Uterus (tissue), 3 donors: ENCODE measurements at regions not wholly inside any gene's neighbourhood (a gene's known extent, or its start where the extent isn't known, plus 50 kb on each side); places are given as distances from the start of the nearest gene placed in this dataset.

Experiments
- DNase-seq, 2 donors: peaks; one replicate each; pipeline ENCODE4 v3.0.0-alpha.2; 2019 to 2020
- H3K27ac ChIP-seq, 2 donors: fragments of 200-600 bp; sonication (generic); 1 replicate in 1 of 2; 2 replicates in 1 of 2; pipeline ENCODE4 v1.5.1; 2016 to 2018
- H3K27me3 ChIP-seq, 2 donors: fragments of 200-600 bp; sonication (generic); one replicate each; pipeline ENCODE4 v1.5.1; 2018 to 2019; ENCODE audit warnings: control low read depth in 1 of 2
- H3K36me3 ChIP-seq, 2 donors: fragments of 200-600 bp; sonication (generic); one replicate each; pipeline ENCODE4 v1.5.1; 2019; ENCODE audit warnings: control low read depth in 1 of 2
- H3K4me1 ChIP-seq, 2 donors: fragments of 200-600 bp; sonication (generic); one replicate each; pipeline ENCODE4 v1.5.1; 2018 to 2019; ENCODE audit warnings: control low read depth in 1 of 2
- H3K4me3 ChIP-seq, 2 donors: fragments of 200-600 bp; sonication (generic); 1 replicate in 1 of 2; 2 replicates in 1 of 2; pipeline ENCODE4 v1.5.1; 2018 to 2019; ENCODE audit warnings: mild to moderate bottlenecking in 1 of 2
- H3K9me3 ChIP-seq, 2 donors: fragments of 200-600 bp; sonication (generic); one replicate each; pipeline ENCODE4 v1.5.1; 2019; ENCODE audit warnings: control low read depth in 1 of 2
- CTCF ChIP-seq, 4 experiments: fragments of 200-600 bp in 2 of 4; fragments of 450-650 bp in 2 of 4; sonication (generic) in 2 of 4; IDR thresholded peaks; one replicate each; pipeline ENCODE4 v1.5.1; 2016 to 2019; ENCODE audit warnings: antibody characterized with exemption in 4 of 4, mild to moderate bottlenecking in 2 of 4, moderate library complexity in 1 of 4
- POLR2A ChIP-seq, 2 donors: fragments of 450-650 bp; IDR thresholded peaks; one replicate each; pipeline ENCODE4 v1.6.1; 2016; ENCODE audit warnings: antibody characterized with exemption in 2 of 2, mild to moderate bottlenecking in 1 of 2, moderate library complexity in 1 of 2
- intact Hi-C: fragments of 100-400 bp; cut with DNase I; formaldehyde crosslinking; loops from one replicate; pipeline ENCODE4 v1.15.1; 2023; ENCODE audit warnings: low total_unique reads
- donor health status: DM: yes; HTN: yes; CAD: no.

- no peak overlapping the region for H3K4me3 ChIP-seq
- no peak for DNase-seq
- H3K27me3 ChIP-seq: no peaks in the 10 kb centered on the region
- no peaks in the 10 kb centered on the region for H3K36me3 ChIP-seq
- no peaks in the 10 kb centered on the region for H3K4me1 ChIP-seq
- H3K9me3 ChIP-seq: no peaks in the 10 kb centered on the region
- intact Hi-C loops: no loop called here
- no peak for TF ChIP-seq CTCF (IDR thresholded peaks at IDR 0.05)
- no peak for TF ChIP-seq POLR2A (IDR thresholded peaks at IDR 0.05)
- H3K27ac ChIP-seq: no peak overlapping the region
Observed at GRCh38 chr1:13908128-13908527, 208.1 kb downstream of the PRDM2 start.

- H3K27ac ChIP-seq: no peak overlapping the region
- DNase-seq: no peak
- no peaks in the 10 kb centered on the region for H3K4me1 ChIP-seq
- intact Hi-C loops: no loop called here
- H3K4me3 ChIP-seq: no peak overlapping the region
- no peak for TF ChIP-seq POLR2A (IDR thresholded peaks at IDR 0.05)
- TF ChIP-seq CTCF (IDR thresholded peaks at IDR 0.05): no peak
- no peaks in the 10 kb centered on the region for H3K36me3 ChIP-seq
- no peaks in the 10 kb centered on the region for H3K9me3 ChIP-seq
- no peaks in the 10 kb centered on the region for H3K27me3 ChIP-seq
Observed at GRCh38 chr1:13911697-13912619, 212.0 kb downstream of the PRDM2 start.

GRCh38 chr1:13913396-13913795 lies 213.4 kb downstream of the PRDM2 start:
- no peaks in the 10 kb centered on the region for H3K9me3 ChIP-seq
- no peaks in the 10 kb centered on the region for H3K4me1 ChIP-seq
- no peaks in the 10 kb centered on the region for H3K36me3 ChIP-seq
- intact Hi-C loops: no loop called here
- no peak overlapping the region for H3K27ac ChIP-seq
- DNase-seq: no peak
- H3K27me3 ChIP-seq: no peaks in the 10 kb centered on the region
- TF ChIP-seq POLR2A (IDR thresholded peaks at IDR 0.05) (no peak), CTCF (IDR thresholded peaks at IDR 0.05) (no peak)
- H3K4me3 ChIP-seq: no peak overlapping the region

- no peak for DNase-seq
- no peaks in the 10 kb centered on the region for H3K27me3 ChIP-seq
- TF ChIP-seq POLR2A (IDR thresholded peaks at IDR 0.05) (no peak), CTCF (IDR thresholded peaks at IDR 0.05) (no peak)
- H3K4me1 ChIP-seq: no peaks in the 10 kb centered on the region
- intact Hi-C loops: no loop called here
- no peak overlapping the region for H3K4me3 ChIP-seq
- no peak overlapping the region for H3K27ac ChIP-seq
- H3K9me3 ChIP-seq: no peaks in the 10 kb centered on the region
- H3K36me3 ChIP-seq: no peaks in the 10 kb centered on the region
Observed at GRCh38 chr1:13916530-13916929, 216.5 kb downstream of the PRDM2 start.

- no peak for DNase-seq
- intact Hi-C loops: no loop called here
- TF ChIP-seq POLR2A (IDR thresholded peaks at IDR 0.05): no peak
- Histone ChIP-seq H3K9me3 (no peaks in the 10 kb centered on the region), H3K27me3 (no peaks in the 10 kb centered on the region), H3K4me3 (no peak overlapping the region), H3K36me3 (no peaks in the 10 kb centered on the region), H3K4me1 (no peaks in the 10 kb centered on the region), H3K27ac (no peak overlapping the region)
Observed at GRCh38 chr1:13917607-13918006, 217.6 kb downstream of the PRDM2 start.
